Panc1 (cell line): ENCODE measurements at regions not wholly inside any gene's neighbourhood (a gene's known extent, or its start where the extent isn't known, plus 50 kb on each side); places are given as distances from the start of the nearest gene placed in this dataset.

Source experiments
- POLR2AphosphoS5 ChIP-seq: IDR thresholded peaks from 2 replicates; pipeline ENCODE4 v1.6.1; 2012; ENCODE audit warnings: mild to moderate bottlenecking, low read depth, low read length, moderate library complexity
- TCF7L2 ChIP-seq: IDR thresholded peaks from 2 replicates; pipeline ENCODE4 v1.6.1; 2011; ENCODE audit warnings: mild to moderate bottlenecking, low read depth, low read length, inconsistent platforms
- TF ChIP-seq, protein P1 (sequence below): fragments of 450-650 bp; IDR thresholded peaks from 2 replicates; pipeline ENCODE4 v1.5.1; 2017; ENCODE audit warnings: mild to moderate bottlenecking
- TF ChIP-seq, protein P2 (sequence below), 2 experiments: IDR thresholded peaks; 2 replicates each; pipeline ENCODE4 v1.6.1; 2011 to 2012; ENCODE audit warnings: low read depth in 2 of 2, control low read depth in 1 of 2, low read length in 1 of 2, mild to moderate bottlenecking in 1 of 2, moderate library complexity in 1 of 2; ENCODE audit not compliant: insufficient read depth in 1 of 2

DNA sequence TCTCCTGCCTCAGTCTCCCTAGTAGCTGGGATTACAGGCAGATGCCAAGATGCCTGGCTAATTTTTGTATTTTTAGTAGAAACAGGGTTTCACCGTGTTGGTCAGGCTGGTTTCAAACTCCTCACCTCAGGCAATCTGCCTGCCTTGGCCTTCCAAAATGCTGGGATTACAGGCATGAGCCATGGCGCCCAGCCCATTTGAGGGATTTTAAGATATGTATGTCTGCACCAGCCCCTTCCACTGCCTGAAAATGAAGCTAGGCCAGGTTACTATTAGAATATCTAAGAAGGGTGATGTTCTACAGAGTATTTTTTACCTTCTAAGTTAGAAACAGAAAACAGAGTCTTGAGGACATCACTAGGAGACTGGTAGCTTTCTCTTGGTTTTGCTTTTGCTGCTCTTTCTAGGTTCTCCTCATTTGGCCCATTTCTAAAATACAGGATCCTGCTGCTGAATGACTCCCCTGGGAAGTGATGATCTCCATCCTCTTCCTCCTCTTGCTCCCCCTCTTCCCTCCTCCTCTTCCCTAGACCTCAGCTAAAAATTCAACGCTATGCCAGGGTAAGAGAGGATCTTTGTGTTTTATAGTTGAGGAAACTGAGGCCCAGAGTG, 118.5 kb downstream of the MYCN start:
- TF ChIP-seq, protein P1, sequence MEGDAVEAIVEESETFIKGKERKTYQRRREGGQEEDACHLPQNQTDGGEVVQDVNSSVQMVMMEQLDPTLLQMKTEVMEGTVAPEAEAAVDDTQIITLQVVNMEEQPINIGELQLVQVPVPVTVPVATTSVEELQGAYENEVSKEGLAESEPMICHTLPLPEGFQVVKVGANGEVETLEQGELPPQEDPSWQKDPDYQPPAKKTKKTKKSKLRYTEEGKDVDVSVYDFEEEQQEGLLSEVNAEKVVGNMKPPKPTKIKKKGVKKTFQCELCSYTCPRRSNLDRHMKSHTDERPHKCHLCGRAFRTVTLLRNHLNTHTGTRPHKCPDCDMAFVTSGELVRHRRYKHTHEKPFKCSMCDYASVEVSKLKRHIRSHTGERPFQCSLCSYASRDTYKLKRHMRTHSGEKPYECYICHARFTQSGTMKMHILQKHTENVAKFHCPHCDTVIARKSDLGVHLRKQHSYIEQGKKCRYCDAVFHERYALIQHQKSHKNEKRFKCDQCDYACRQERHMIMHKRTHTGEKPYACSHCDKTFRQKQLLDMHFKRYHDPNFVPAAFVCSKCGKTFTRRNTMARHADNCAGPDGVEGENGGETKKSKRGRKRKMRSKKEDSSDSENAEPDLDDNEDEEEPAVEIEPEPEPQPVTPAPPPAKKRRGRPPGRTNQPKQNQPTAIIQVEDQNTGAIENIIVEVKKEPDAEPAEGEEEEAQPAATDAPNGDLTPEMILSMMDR = no peak
- TF ChIP-seq POLR2AphosphoS5 (no peak), TCF7L2 (no peak)
- TF ChIP-seq, protein P2, sequence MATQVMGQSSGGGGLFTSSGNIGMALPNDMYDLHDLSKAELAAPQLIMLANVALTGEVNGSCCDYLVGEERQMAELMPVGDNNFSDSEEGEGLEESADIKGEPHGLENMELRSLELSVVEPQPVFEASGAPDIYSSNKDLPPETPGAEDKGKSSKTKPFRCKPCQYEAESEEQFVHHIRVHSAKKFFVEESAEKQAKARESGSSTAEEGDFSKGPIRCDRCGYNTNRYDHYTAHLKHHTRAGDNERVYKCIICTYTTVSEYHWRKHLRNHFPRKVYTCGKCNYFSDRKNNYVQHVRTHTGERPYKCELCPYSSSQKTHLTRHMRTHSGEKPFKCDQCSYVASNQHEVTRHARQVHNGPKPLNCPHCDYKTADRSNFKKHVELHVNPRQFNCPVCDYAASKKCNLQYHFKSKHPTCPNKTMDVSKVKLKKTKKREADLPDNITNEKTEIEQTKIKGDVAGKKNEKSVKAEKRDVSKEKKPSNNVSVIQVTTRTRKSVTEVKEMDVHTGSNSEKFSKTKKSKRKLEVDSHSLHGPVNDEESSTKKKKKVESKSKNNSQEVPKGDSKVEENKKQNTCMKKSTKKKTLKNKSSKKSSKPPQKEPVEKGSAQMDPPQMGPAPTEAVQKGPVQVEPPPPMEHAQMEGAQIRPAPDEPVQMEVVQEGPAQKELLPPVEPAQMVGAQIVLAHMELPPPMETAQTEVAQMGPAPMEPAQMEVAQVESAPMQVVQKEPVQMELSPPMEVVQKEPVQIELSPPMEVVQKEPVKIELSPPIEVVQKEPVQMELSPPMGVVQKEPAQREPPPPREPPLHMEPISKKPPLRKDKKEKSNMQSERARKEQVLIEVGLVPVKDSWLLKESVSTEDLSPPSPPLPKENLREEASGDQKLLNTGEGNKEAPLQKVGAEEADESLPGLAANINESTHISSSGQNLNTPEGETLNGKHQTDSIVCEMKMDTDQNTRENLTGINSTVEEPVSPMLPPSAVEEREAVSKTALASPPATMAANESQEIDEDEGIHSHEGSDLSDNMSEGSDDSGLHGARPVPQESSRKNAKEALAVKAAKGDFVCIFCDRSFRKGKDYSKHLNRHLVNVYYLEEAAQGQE (IDR thresholded peaks at IDR 0.05; ENCODE audit: insufficient read depth in 1 of 2, low read depth in 2 of 2, low read length in 1 of 2) = no peak
